ENCODE measurements at regions not wholly inside any gene's neighbourhood (a gene's known extent, or its start where the extent isn't known, plus 50 kb on each side); places are given as distances from the start of the nearest gene placed in this dataset.

DNA sequence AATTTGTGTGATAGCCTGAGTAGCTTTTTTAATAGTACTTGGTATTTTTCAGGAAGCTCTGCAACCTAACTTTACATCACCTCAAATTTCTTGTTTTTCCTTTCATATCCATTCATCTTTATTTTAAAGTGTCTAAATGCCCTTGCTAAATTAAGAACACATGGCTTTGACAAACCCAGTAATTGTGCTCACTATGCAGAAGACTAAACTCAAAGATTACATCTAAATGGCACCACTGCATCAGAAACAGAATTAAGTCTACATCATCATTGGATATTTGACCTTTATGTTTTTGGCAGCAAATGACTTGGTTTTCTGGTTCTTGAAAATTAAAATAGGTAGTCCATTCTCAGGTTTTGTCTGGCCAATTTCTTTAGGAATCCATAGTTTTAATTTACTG is 69.6 kb upstream of the HDGFL1 start:
- DNase-seq (no peak), ATAC-seq (no peak)
- no peaks in the 10 kb centered on the region for H3K9me3 ChIP-seq
- H3K27me3 ChIP-seq: no peaks in the 10 kb centered on the region
- H3K36me3 ChIP-seq: no peaks in the 10 kb centered on the region
- no peak overlapping the region for H3K27ac ChIP-seq
- H3K4me1 ChIP-seq: peaks cover 0 to 10% (median 0%) of the 10 kb centered on the region in 12 donors
- intact Hi-C loops (cut with DNase I): no loop called here
- H3K4me3 ChIP-seq: no peak overlapping the region
- TF ChIP-seq, protein P1, sequence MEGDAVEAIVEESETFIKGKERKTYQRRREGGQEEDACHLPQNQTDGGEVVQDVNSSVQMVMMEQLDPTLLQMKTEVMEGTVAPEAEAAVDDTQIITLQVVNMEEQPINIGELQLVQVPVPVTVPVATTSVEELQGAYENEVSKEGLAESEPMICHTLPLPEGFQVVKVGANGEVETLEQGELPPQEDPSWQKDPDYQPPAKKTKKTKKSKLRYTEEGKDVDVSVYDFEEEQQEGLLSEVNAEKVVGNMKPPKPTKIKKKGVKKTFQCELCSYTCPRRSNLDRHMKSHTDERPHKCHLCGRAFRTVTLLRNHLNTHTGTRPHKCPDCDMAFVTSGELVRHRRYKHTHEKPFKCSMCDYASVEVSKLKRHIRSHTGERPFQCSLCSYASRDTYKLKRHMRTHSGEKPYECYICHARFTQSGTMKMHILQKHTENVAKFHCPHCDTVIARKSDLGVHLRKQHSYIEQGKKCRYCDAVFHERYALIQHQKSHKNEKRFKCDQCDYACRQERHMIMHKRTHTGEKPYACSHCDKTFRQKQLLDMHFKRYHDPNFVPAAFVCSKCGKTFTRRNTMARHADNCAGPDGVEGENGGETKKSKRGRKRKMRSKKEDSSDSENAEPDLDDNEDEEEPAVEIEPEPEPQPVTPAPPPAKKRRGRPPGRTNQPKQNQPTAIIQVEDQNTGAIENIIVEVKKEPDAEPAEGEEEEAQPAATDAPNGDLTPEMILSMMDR (IDR thresholded peaks at IDR 0.05): no peak
- TF ChIP-seq POLR2A (IDR thresholded peaks at IDR 0.05): no peak

DNA sequence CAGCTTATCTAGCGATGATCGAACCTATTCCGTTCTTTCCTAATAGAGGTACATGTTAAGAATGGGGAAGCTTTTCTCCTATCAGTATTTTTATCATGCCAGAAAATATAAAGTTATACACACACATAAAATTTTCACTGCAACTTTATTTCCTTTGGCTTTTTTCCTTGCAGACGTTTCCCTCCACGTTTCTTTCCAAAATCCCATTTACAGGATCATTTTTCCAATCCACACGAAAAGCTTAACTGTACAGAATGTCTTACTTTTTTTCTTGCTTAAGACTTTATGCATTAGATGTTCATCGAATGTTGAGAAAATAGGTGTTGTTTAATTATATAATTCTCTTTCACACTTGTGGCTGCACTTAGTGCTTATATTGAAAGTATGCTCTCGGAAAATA is 62.9 kb upstream of the HDGFL1 start:
- H3K27me3 ChIP-seq: no peaks in the 10 kb centered on the region
- DNase-seq: no peak
- TF ChIP-seq, protein P1 (IDR thresholded peaks at IDR 0.05): no peak
- no peak for TF ChIP-seq POLR2A (IDR thresholded peaks at IDR 0.05)
- no peak overlapping the region for H3K27ac ChIP-seq
- H3K36me3 ChIP-seq: no peaks in the 10 kb centered on the region
- H3K9me3 ChIP-seq: no peaks in the 10 kb centered on the region
- 86 to 94% (median 91%) methylated on average over 8 of the region's 8 CpGs for WGBS, 4 donors
- no peaks in the 10 kb centered on the region for H3K4me1 ChIP-seq
- no peak for ATAC-seq
- H3K4me3 ChIP-seq: no peak overlapping the region
- intact Hi-C loops (cut with DNase I): no loop called here

DNA sequence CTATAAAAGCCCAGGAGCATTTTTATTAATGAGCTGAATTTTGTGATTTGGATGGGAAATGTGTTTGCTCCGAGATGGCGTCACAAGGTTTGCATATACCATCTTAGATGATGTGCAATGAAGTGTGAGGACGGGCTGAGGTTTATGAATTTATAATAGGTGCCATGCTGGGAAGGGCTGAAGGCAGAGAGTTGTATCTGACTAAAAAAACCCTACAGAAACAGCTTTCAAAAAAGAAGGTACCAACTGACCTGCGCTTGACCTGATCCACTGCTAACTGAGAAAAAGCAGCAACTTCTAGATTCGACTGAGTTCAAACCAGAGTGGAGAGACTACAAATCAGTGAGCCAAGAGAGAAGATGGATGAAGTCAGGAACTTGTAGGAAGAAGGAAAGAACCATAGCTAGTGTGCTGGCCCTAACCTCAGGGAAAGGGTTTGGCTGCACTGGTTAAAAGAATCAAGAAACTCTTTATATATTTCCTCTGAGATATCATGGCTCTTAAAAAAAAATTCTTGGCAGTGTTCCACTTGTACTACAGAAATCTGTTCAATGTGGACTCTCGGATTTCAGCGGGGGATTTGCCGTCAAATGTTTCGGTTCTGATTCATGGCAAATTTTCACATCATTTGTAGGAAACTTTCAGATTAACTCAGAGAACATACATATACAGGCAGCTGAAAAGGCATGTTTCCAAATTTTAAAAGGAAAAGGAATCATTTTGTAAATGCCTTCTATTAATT is 56.5 kb upstream of the HDGFL1 start:
- no peaks in the 10 kb centered on the region for H3K4me1 ChIP-seq
- 65 to 81% (median 75%) methylated on average over 9 of the region's 9 CpGs for WGBS, 4 donors
- no peak for ATAC-seq
- H3K4me3 ChIP-seq: no peak overlapping the region
- intact Hi-C loops (cut with DNase I): no loop called here
- H3K9me3 ChIP-seq: no peaks in the 10 kb centered on the region
- no peak overlapping the region for H3K27ac ChIP-seq
- H3K36me3 ChIP-seq: no peaks in the 10 kb centered on the region
- H3K27me3 ChIP-seq: no peaks in the 10 kb centered on the region
- no peak for TF ChIP-seq POLR2A (IDR thresholded peaks at IDR 0.05)
- TF ChIP-seq, protein P1 (IDR thresholded peaks at IDR 0.05): no peak
- DNase-seq: no peak

DNA sequence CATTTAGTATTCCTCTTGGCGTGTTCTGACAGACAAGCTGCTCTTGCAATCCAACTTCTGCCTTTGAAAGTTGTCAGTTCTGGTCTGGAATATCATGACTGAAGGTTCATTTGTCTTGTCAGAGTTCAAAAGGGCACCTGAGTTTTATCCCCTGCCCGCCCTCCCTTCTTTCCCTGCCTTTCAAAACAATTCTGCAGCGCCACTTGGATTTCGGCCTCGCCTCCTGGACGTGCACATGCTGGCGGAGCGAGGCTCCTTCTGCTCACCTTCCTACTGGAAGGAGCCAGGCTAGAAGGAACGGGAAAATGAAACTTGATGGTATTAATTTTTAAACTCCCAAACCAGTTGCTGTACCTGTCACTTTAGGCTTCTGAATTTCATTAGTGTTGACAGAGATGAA is 55.7 kb upstream of the HDGFL1 start:
- intact Hi-C loops (cut with DNase I): no loop called here
- Histone ChIP-seq H3K27me3 (no peaks in the 10 kb centered on the region), H3K4me1 (no peaks in the 10 kb centered on the region), H3K4me3 (no peak overlapping the region), H3K27ac (no peak overlapping the region), H3K9me3 (no peaks in the 10 kb centered on the region), H3K36me3 (no peaks in the 10 kb centered on the region)
- WGBS, 4 donors: 90 to 97% (median 93%) methylated on average over 9 of the region's 9 CpGs
- DNase-seq: no peak
- TF ChIP-seq, protein P1 (IDR thresholded peaks at IDR 0.05): no peak
- no peak for TF ChIP-seq POLR2A (IDR thresholded peaks at IDR 0.05)
- no peak for ATAC-seq
